ENCODE measurements at regions not wholly inside any gene's neighbourhood (a gene's known extent, or its start where the extent isn't known, plus 50 kb on each side); places are given as distances from the start of the nearest gene placed in this dataset.

GRCh38 chr11:109785714-109786113 is 307.5 kb upstream of the ZC3H12C start:
- Histone ChIP-seq H3K9me3 (replicated peaks; ENCODE audit: control insufficient read depth, insufficient read depth, low read length) (no peaks in the 10 kb centered on the region), H3K36me3 (ENCODE audit: control insufficient read depth in 2 of 2, insufficient read depth in 2 of 2, low read length in 1 of 2) (no peaks in the 10 kb centered on the region), H4K20me1 (ENCODE audit: control insufficient read depth, insufficient read depth) (no peaks in the 10 kb centered on the region), H3K27ac (ENCODE audit: control insufficient read depth, insufficient read depth) (no peak overlapping the region), H3K9ac (ENCODE audit: control insufficient read depth, insufficient read depth, low read length) (no peak overlapping the region), H2AFZ (ENCODE audit: control insufficient read depth, low read depth, low read length) (no peak overlapping the region), H3K4me1 (ENCODE audit: control insufficient read depth, insufficient read depth, low read length) (no peaks in the 10 kb centered on the region), H3K27me3 (replicated peaks in 1 of 2; ENCODE audit: control insufficient read depth in 2 of 2, insufficient read depth in 2 of 2, low read length in 1 of 2) (0 out of 4 replicates have a peak, but pooled peaks cover 0 to 2% of the 10 kb centered on the region in 2 experiments), H3K4me2 (ENCODE audit: control insufficient read depth, insufficient read depth) (no peak overlapping the region), H3K79me2 (ENCODE audit: control insufficient read depth, insufficient read depth, low read length) (no peaks in the 10 kb centered on the region), H3K4me3 (no peak overlapping the region)
- DNase-seq (ENCODE audit: low read depth, low spot score) (no peak), ATAC-seq (no peak; the same call in 2 of the 3 replicates), FAIRE-seq (no peak)
- BruUV-seq (replicated peaks) = no TSS peak
- in situ Hi-C loops (cut with MboI) (no loop called here), intact Hi-C loops (cut with micrococcal nuclease; ENCODE audit: unreplicated experiment) (no loop called here)
- TF ChIP-seq RUNX3 (IDR thresholded peaks at IDR 0.05; ENCODE audit: low read length) = no peak
- TF ChIP-seq CBX3 (IDR thresholded peaks at IDR 0.05; ENCODE audit: borderline replicate concordance, low read depth) = no peak
- no peak for TF ChIP-seq ZBED1 (IDR thresholded peaks at IDR 0.05; ENCODE audit: borderline replicate concordance)
- TF ChIP-seq ZNF687 (IDR thresholded peaks at IDR 0.05) = no peak
- TF ChIP-seq PAX5 (IDR thresholded peaks at IDR 0.05; ENCODE audit: borderline replicate concordance, low read depth, low read length) = no peak
- TF ChIP-seq POU2F2 (IDR thresholded peaks at IDR 0.05; ENCODE audit: borderline replicate concordance, low read depth, low read length) = no peak
- TF ChIP-seq MXI1 (IDR thresholded peaks at IDR 0.05; ENCODE audit: low read depth, low read length) = no peak
- TF ChIP-seq MEF2A (IDR thresholded peaks at IDR 0.05; ENCODE audit: insufficient read depth, low read depth, low read length) = no peak
- no peak for TF ChIP-seq NFIC (IDR thresholded peaks at IDR 0.05; ENCODE audit: low read depth, low read length)
- no peak for TF ChIP-seq KDM1A (IDR thresholded peaks at IDR 0.05; ENCODE audit: borderline replicate concordance)
- TF ChIP-seq PRDM15 (CRISPR knock-in tag; IDR thresholded peaks at IDR 0.05) = no peak
- no peak for TF ChIP-seq ZBTB33 (IDR thresholded peaks at IDR 0.05)
- 27% methylated on average over 4 of the region's 4 CpGs for WGBS (ENCODE audit: insufficient coverage, insufficient replicate concordance, low lambda C conversion rate, missing lambda C conversion rate)
- ChIA-PET CTCF (interaction anchor here (2.3 kb wide), 1 partner anchor 154 kb away, joined by 5 read pairs; no protein-coding TSS in a partner anchor), RAD21 (ENCODE audit: unreplicated experiment) (no interaction called here), POLR2A (no interaction called here), SMC1A (ENCODE audit: uncharacterized antibody, unreplicated experiment) (no interaction called here)
